Thyroid gland (tissue), 4 donors: ENCODE measurements at regions not wholly inside any gene's neighbourhood (a gene's known extent, or its start where the extent isn't known, plus 50 kb on each side); places are given as distances from the start of the nearest gene placed in this dataset.

ENCODE experiments used
- CTCF ChIP-seq, 6 experiments: fragments of 200-600 bp in 3 of 6; fragments of 450-650 bp in 3 of 6; sonication (generic) in 3 of 6; IDR thresholded peaks; one replicate each; pipeline ENCODE4 v1.5.1; 2016 to 2019; ENCODE audit warnings: antibody characterized with exemption in 6 of 6, mild to moderate bottlenecking in 2 of 6, inconsistent platforms in 1 of 6, moderate library complexity in 1 of 6
- POLR2A ChIP-seq, 2 donors: fragments of 450-650 bp; IDR thresholded peaks; one replicate each; pipeline ENCODE4 v1.6.1; 2017; ENCODE audit warnings: antibody characterized with exemption in 2 of 2, mild to moderate bottlenecking in 2 of 2, moderate library complexity in 1 of 2

- TF ChIP-seq CTCF (IDR thresholded peaks at IDR 0.05) (no peak), POLR2A (IDR thresholded peaks at IDR 0.05) (no peak)
These were observed 319.9 kb downstream of the TSN start for GRCh38 chr2:122075381-122075780.
